ENCODE measurements at regions not wholly inside any gene's neighbourhood (a gene's known extent, or its start where the extent isn't known, plus 50 kb on each side); places are given as distances from the start of the nearest gene placed in this dataset.

- ATAC-seq (ENCODE audit: low read depth) (no peak), DNase-seq (ENCODE audit: low spot score) (no peak)
- Histone ChIP-seq H3K4me3 (ENCODE audit: severe bottlenecking) (no peak overlapping the region), H3K27me3 (ENCODE audit: insufficient read depth, poor library complexity, severe bottlenecking) (peaks cover 14% of the 10 kb centered on the region), H3K9me3 (ENCODE audit: severe bottlenecking) (no peaks in the 10 kb centered on the region), H3K36me3 (ENCODE audit: low read depth) (no peaks in the 10 kb centered on the region), H3K27ac (ENCODE audit: poor library complexity, severe bottlenecking) (no peak overlapping the region), H3K4me1 (ENCODE audit: insufficient read depth, poor library complexity, severe bottlenecking) (no peaks in the 10 kb centered on the region)
- TF ChIP-seq CTCF (IDR thresholded peaks at IDR 0.05; ENCODE audit: poor library complexity, severe bottlenecking): no peak
Observed at GRCh38 chr5:66338828-66339227, 194.7 kb downstream of the SREK1 start.

- Histone ChIP-seq H3K9me3 (ENCODE audit: severe bottlenecking) (no peaks in the 10 kb centered on the region), H3K4me3 (ENCODE audit: severe bottlenecking) (no peak overlapping the region), H3K27ac (ENCODE audit: poor library complexity, severe bottlenecking) (no peak overlapping the region), H3K36me3 (ENCODE audit: low read depth) (no peaks in the 10 kb centered on the region), H3K27me3 (ENCODE audit: insufficient read depth, poor library complexity, severe bottlenecking) (peaks cover 16% of the 10 kb centered on the region), H3K4me1 (ENCODE audit: insufficient read depth, poor library complexity, severe bottlenecking) (no peaks in the 10 kb centered on the region)
- no peak for TF ChIP-seq CTCF (IDR thresholded peaks at IDR 0.05; ENCODE audit: poor library complexity, severe bottlenecking)
- ATAC-seq (ENCODE audit: low read depth) (no peak), DNase-seq (ENCODE audit: low spot score) (no peak)
Observed at GRCh38 chr5:66339896-66340295, 195.8 kb downstream of the SREK1 start.

- ATAC-seq (ENCODE audit: low read depth) (no peak), DNase-seq (ENCODE audit: low spot score) (no peak)
- no peak overlapping the region for H3K4me3 ChIP-seq (ENCODE audit: severe bottlenecking)
- H3K36me3 ChIP-seq (ENCODE audit: low read depth): no peaks in the 10 kb centered on the region
- no peak for TF ChIP-seq CTCF (IDR thresholded peaks at IDR 0.05; ENCODE audit: poor library complexity, severe bottlenecking)
- H3K9me3 ChIP-seq (ENCODE audit: severe bottlenecking): no peaks in the 10 kb centered on the region
- H3K27ac ChIP-seq (ENCODE audit: poor library complexity, severe bottlenecking): no peak overlapping the region
- H3K27me3 ChIP-seq (ENCODE audit: insufficient read depth, poor library complexity, severe bottlenecking): peaks cover 21% of the 10 kb centered on the region
- no peaks in the 10 kb centered on the region for H3K4me1 ChIP-seq (ENCODE audit: insufficient read depth, poor library complexity, severe bottlenecking)
Observed at GRCh38 chr5:66340786-66341185, 196.7 kb downstream of the SREK1 start.

GRCh38 chr5:66342341-66342880 lies 198.3 kb downstream of the SREK1 start:
- Histone ChIP-seq H3K27me3 (ENCODE audit: insufficient read depth, poor library complexity, severe bottlenecking) (peaks cover 27% of the 10 kb centered on the region), H3K9me3 (ENCODE audit: severe bottlenecking) (no peaks in the 10 kb centered on the region), H3K27ac (ENCODE audit: poor library complexity, severe bottlenecking) (no peak overlapping the region), H3K36me3 (ENCODE audit: low read depth) (no peaks in the 10 kb centered on the region), H3K4me3 (ENCODE audit: severe bottlenecking) (no peak overlapping the region), H3K4me1 (ENCODE audit: insufficient read depth, poor library complexity, severe bottlenecking) (no peaks in the 10 kb centered on the region)
- TF ChIP-seq CTCF (IDR thresholded peaks at IDR 0.05; ENCODE audit: poor library complexity, severe bottlenecking): no peak
- DNase-seq (ENCODE audit: low spot score) (no peak), ATAC-seq (ENCODE audit: low read depth) (no peak)

- H3K27ac ChIP-seq (ENCODE audit: poor library complexity, severe bottlenecking): no peak overlapping the region
- DNase-seq (ENCODE audit: low spot score) (no peak), ATAC-seq (ENCODE audit: low read depth) (no peak)
- no peaks in the 10 kb centered on the region for H3K9me3 ChIP-seq (ENCODE audit: severe bottlenecking)
- peaks cover 27% of the 10 kb centered on the region for H3K27me3 ChIP-seq (ENCODE audit: insufficient read depth, poor library complexity, severe bottlenecking)
- H3K4me1 ChIP-seq (ENCODE audit: insufficient read depth, poor library complexity, severe bottlenecking): no peaks in the 10 kb centered on the region
- TF ChIP-seq CTCF (IDR thresholded peaks at IDR 0.05; ENCODE audit: poor library complexity, severe bottlenecking): no peak
- H3K4me3 ChIP-seq (ENCODE audit: severe bottlenecking): no peak overlapping the region
- H3K36me3 ChIP-seq (ENCODE audit: low read depth): no peaks in the 10 kb centered on the region
Observed at GRCh38 chr5:66343370-66344071, 199.4 kb downstream of the SREK1 start.

All from RWPE2 (cell line).